CD14-positive monocyte (primary cell): ENCODE measurements at regions not wholly inside any gene's neighbourhood (a gene's known extent, or its start where the extent isn't known, plus 50 kb on each side); places are given as distances from the start of the nearest gene placed in this dataset.

Experiments used
- DNase-seq, 3 donors: peaks; one replicate each; pipeline ENCODE4 v3.0.0-alpha.2; 2011 to 2022
- H2AFZ ChIP-seq: 2 replicates; pipeline ENCODE4 v1.6.0; 2012; ENCODE audit warnings: mild to moderate bottlenecking, low read depth, low read length, inconsistent platforms; ENCODE audit not compliant: insufficient read depth, poor library complexity, severe bottlenecking
- H3K27ac ChIP-seq, 2 donors: 1 replicate in 1 of 2; 2 replicates in 1 of 2; pipeline ENCODE4 v1.5.1; 2012 to 2013; ENCODE audit warnings: low read length in 2 of 2, control low read depth in 1 of 2, inconsistent platforms in 1 of 2, low read depth in 1 of 2, mild to moderate bottlenecking in 1 of 2
- H3K27me3 ChIP-seq, 2 donors: one replicate each; pipeline versions ENCODE4 v1.6.0 to v1.6.1; 2011 to 2013; ENCODE audit warnings: low read length in 2 of 2; ENCODE audit not compliant: control insufficient read depth in 2 of 2, insufficient read depth in 2 of 2
- H3K36me3 ChIP-seq, 2 donors: replicated peaks in 1 of 2; 1 replicate in 1 of 2; 2 replicates in 1 of 2; pipeline versions ENCODE4 v1.5.1 to v1.6.1; 2012 to 2013; ENCODE audit warnings: low read length in 2 of 2, control low read depth in 1 of 2, inconsistent platforms in 1 of 2, mild to moderate bottlenecking in 1 of 2; ENCODE audit not compliant: insufficient read depth in 2 of 2, control insufficient read depth in 1 of 2
- H3K4me1 ChIP-seq, 2 donors: 1 replicate in 1 of 2; 2 replicates in 1 of 2; pipeline versions ENCODE4 v1.5.1 to v1.6.1; 2012 to 2013; ENCODE audit warnings: low read length in 2 of 2, control low read depth in 1 of 2, inconsistent platforms in 1 of 2, mild to moderate bottlenecking in 1 of 2, moderate library complexity in 1 of 2; ENCODE audit not compliant: insufficient read depth in 2 of 2, control insufficient read depth in 1 of 2
- H3K4me2 ChIP-seq: replicated peaks from 2 replicates; pipeline ENCODE3; 2012; ENCODE audit warnings: low read length, moderate library complexity, mild to moderate bottlenecking; ENCODE audit not compliant: poor library complexity, severe bottlenecking; ENCODE audit errors: extremely low read depth
- H3K4me3 ChIP-seq, 3 experiments: fragments of 200-600 bp in 1 of 3; sonication (generic) in 1 of 3; replicated peaks in 1 of 3; 1 replicate in 2 of 3; 2 replicates in 1 of 3; pipeline ENCODE4 v1.5.1; 2011 to 2013; ENCODE audit warnings: low read length in 3 of 3, mild to moderate bottlenecking in 3 of 3, control low read depth in 2 of 3, low read depth in 2 of 3, inconsistent platforms in 1 of 3, moderate library complexity in 1 of 3
- H3K79me2 ChIP-seq: 2 replicates; pipeline ENCODE4 v1.6.0; 2012; ENCODE audit warnings: mild to moderate bottlenecking, control low read depth, inconsistent platforms, low read length, moderate library complexity; ENCODE audit not compliant: insufficient read depth
- H3K9ac ChIP-seq: 2 replicates; pipeline ENCODE4 v1.6.0; 2017; ENCODE audit warnings: low read length, mild to moderate bottlenecking; ENCODE audit not compliant: insufficient read depth, poor library complexity, severe bottlenecking
- H3K9me3 ChIP-seq, 2 donors: replicated peaks in 1 of 2; 1 replicate in 1 of 2; 2 replicates in 1 of 2; pipeline versions ENCODE4 v1.5.1 to v1.6.1; 2012 to 2013; ENCODE audit warnings: low read length in 2 of 2, control low read depth in 1 of 2; ENCODE audit not compliant: control insufficient read depth in 1 of 2, insufficient read depth in 1 of 2
- H4K20me1 ChIP-seq: 2 replicates; pipeline ENCODE4 v1.6.0; 2012; ENCODE audit warnings: mild to moderate bottlenecking, low read length, control low read depth, moderate library complexity; ENCODE audit not compliant: insufficient read depth
- H3K27ac Mint-ChIP-seq, 7 donors: one replicate each; pipeline ENCODE4 v1.8.0; 2020; ENCODE audit warnings: mild to moderate bottlenecking in 7 of 7, mixed read lengths in 7 of 7, moderate library complexity in 6 of 7, inconsistent platforms in 2 of 7
- H3K27me3 Mint-ChIP-seq, 3 donors: one replicate each; pipeline ENCODE4 v1.8.0; 2021 to 2022; ENCODE audit warnings: low read depth in 3 of 3, mild to moderate bottlenecking in 3 of 3, mixed read lengths in 3 of 3, moderate library complexity in 3 of 3, inconsistent platforms in 1 of 3
- H3K36me3 Mint-ChIP-seq, 2 donors: one replicate each; pipeline ENCODE4 v1.8.0; 2020; ENCODE audit warnings: mixed read lengths in 2 of 2, inconsistent platforms in 1 of 2, mild to moderate bottlenecking in 1 of 2
- H3K4me1 Mint-ChIP-seq: one replicate; pipeline ENCODE4 v1.8.0; 2020; ENCODE audit warnings: mild to moderate bottlenecking, mixed read lengths
- H3K4me3 Mint-ChIP-seq, 2 donors: one replicate each; pipeline ENCODE4 v1.8.0; 2020; ENCODE audit warnings: mild to moderate bottlenecking in 2 of 2, mixed read lengths in 2 of 2, moderate library complexity in 1 of 2
- H3K9me3 Mint-ChIP-seq, 7 donors: one replicate each; pipeline ENCODE4 v1.8.0; 2020 to 2022; ENCODE audit warnings: mixed read lengths in 7 of 7, mild to moderate bottlenecking in 6 of 7, moderate library complexity in 6 of 7, inconsistent platforms in 2 of 7
- CTCF ChIP-seq: fragments of 200-600 bp; IDR thresholded peaks from one replicate; pipeline ENCODE4 v1.8.0; 2022; ENCODE audit warnings: antibody characterized with exemption, mild to moderate bottlenecking
- WGBS: methylation state at CpG from one replicate; pipeline ENCODE4 v1.1.5; 2013; ENCODE audit warnings: missing lambda C conversion rate; ENCODE audit not compliant: insufficient coverage; 5-methylcytosine and 5-hydroxymethylcytosine counted together
- intact Hi-C, 2 donors: fragments of 100-400 bp; cut with micrococcal nuclease; formaldehyde crosslinking; loops; one replicate each; pipeline versions ENCODE4 v1.15.0 to v1.15.1; 2023

- Histone ChIP-seq H3K36me3 (no peaks in the 10 kb centered on the region), H3K27ac (no peak overlapping the region), H2AFZ (no peak overlapping the region), H3K4me3 (no peak overlapping the region), H3K4me1 (no peaks in the 10 kb centered on the region), H3K9me3 (peaks cover 6 to 10% of the 10 kb centered on the region in 2 donors), H3K27me3 (no peaks in the 10 kb centered on the region), H3K9ac (no peak overlapping the region), H3K79me2 (no peaks in the 10 kb centered on the region), H3K4me2 (no peak overlapping the region), H4K20me1 (no peaks in the 10 kb centered on the region)
- no peak for TF ChIP-seq CTCF
- peaks cover 6 to 16% (median 11%) of the 10 kb centered on the region in 7 donors for H3K9me3 Mint-ChIP-seq
- intact Hi-C loops = no loop called here
- no peaks in the 10 kb centered on the region for H3K4me1 Mint-ChIP-seq
- no peaks in the 10 kb centered on the region for H3K36me3 Mint-ChIP-seq
- no peak overlapping the region for H3K4me3 Mint-ChIP-seq
- WGBS = 57% methylated on average over 1 of the region's 6 CpGs
- no peaks in the 10 kb centered on the region for H3K27me3 Mint-ChIP-seq
- no peak for DNase-seq
- no peak overlapping the region for H3K27ac Mint-ChIP-seq
Observed at GRCh38 chr13:67554746-67555452, 324.8 kb upstream of the PCDH9 start.

- H2AFZ ChIP-seq = no peak overlapping the region
- H3K9me3 ChIP-seq = peaks cover 6 to 10% of the 10 kb centered on the region in 2 donors
- no peak overlapping the region for H3K27ac ChIP-seq
- no peaks in the 10 kb centered on the region for H3K36me3 ChIP-seq
- Mint-ChIP-seq H3K36me3 (no peaks in the 10 kb centered on the region), H3K9me3 (peaks cover 6 to 16% (median 11%) of the 10 kb centered on the region in 7 donors), H3K4me3 (no peak overlapping the region), H3K27me3 (no peaks in the 10 kb centered on the region), H3K4me1 (no peaks in the 10 kb centered on the region), H3K27ac (no peak overlapping the region)
- no peak overlapping the region for H3K9ac ChIP-seq
- DNase-seq = no peak
- H3K4me2 ChIP-seq = no peak overlapping the region
- TF ChIP-seq CTCF = no peak
- no peak overlapping the region for H3K4me3 ChIP-seq
- H4K20me1 ChIP-seq = no peaks in the 10 kb centered on the region
- no peaks in the 10 kb centered on the region for H3K27me3 ChIP-seq
- no peaks in the 10 kb centered on the region for H3K4me1 ChIP-seq
- intact Hi-C loops = no loop called here
- H3K79me2 ChIP-seq = no peaks in the 10 kb centered on the region
Observed at GRCh38 chr13:67554286-67554685, 324.1 kb upstream of the PCDH9 start.
